NCI-H510A treated with DMSO at 0.1 percent for 48 hours (cell line): ENCODE measurements at regions not wholly inside any gene's neighbourhood (a gene's known extent, or its start where the extent isn't known, plus 50 kb on each side); places are given as distances from the start of the nearest gene placed in this dataset.

Experiments
- DNase-seq: peaks from one replicate; lab custom pipeline; 2025; lab: John Stamatoyannopoulos, UW

GRCh38 chr3:87413814-87414213 is 137.4 kb upstream of the POU1F1 start:
- DNase-seq: no peak

GRCh38 chr3:87410110-87410509 is 133.7 kb upstream of the POU1F1 start:
- no peak for DNase-seq

- no peak for DNase-seq
Measured at GRCh38 chr3:87398168-87398801, 121.9 kb upstream of the POU1F1 start.

- DNase-seq: no peak
Measured at GRCh38 chr3:87397211-87397610, 120.8 kb upstream of the POU1F1 start.

GRCh38 chr3:87390821-87391220 is 114.4 kb upstream of the POU1F1 start:
- DNase-seq: no peak

- DNase-seq: no peak
Measured at GRCh38 chr3:87390353-87390752, 114.0 kb upstream of the POU1F1 start.

GRCh38 chr3:87375231-87375682 is 98.9 kb upstream of the POU1F1 start:
- no peak for DNase-seq

- DNase-seq: peak; percentile 51
Measured at GRCh38 chr3:87370007-87370406, 93.6 kb upstream of the POU1F1 start.

- peak; percentile 41 for DNase-seq
Measured at GRCh38 chr3:87367736-87368135, 91.4 kb upstream of the POU1F1 start.

- no peak for DNase-seq
Measured at GRCh38 chr3:87363721-87364120, 87.3 kb upstream of the POU1F1 start.

GRCh38 chr3:87361956-87362355 is 85.6 kb upstream of the POU1F1 start:
- DNase-seq: no peak

GRCh38 chr3:87361271-87361670 is 84.9 kb upstream of the POU1F1 start:
- DNase-seq: peak; percentile 60

- peak; percentile 79 for DNase-seq
Measured at GRCh38 chr3:87359826-87360225, 83.4 kb upstream of the POU1F1 start.

GRCh38 chr3:87359025-87359424 is 82.6 kb upstream of the POU1F1 start:
- DNase-seq: no peak

GRCh38 chr3:87358066-87358465 is 81.7 kb upstream of the POU1F1 start:
- no peak for DNase-seq

GRCh38 chr3:87354398-87354797 is 78.0 kb upstream of the POU1F1 start:
- no peak for DNase-seq

GRCh38 chr3:87351937-87352336 is 75.6 kb upstream of the POU1F1 start:
- no peak for DNase-seq

- DNase-seq: peak; percentile 65
Measured at GRCh38 chr3:87350367-87351199, 74.2 kb upstream of the POU1F1 start.

GRCh38 chr3:87349833-87350232 is 73.4 kb upstream of the POU1F1 start:
- no peak for DNase-seq

GRCh38 chr3:87336761-87337160 is 60.4 kb upstream of the POU1F1 start:
- no peak for DNase-seq

GRCh38 chr3:87335931-87336330 is 59.5 kb upstream of the POU1F1 start:
- DNase-seq: no peak

- no peak for DNase-seq
Measured at GRCh38 chr3:87333393-87333892, 57.1 kb upstream of the POU1F1 start.

GRCh38 chr3:87332789-87333188 is 56.4 kb upstream of the POU1F1 start:
- DNase-seq: no peak
